GM19025 (cell line): ENCODE measurements at regions not wholly inside any gene's neighbourhood (a gene's known extent, or its start where the extent isn't known, plus 50 kb on each side); places are given as distances from the start of the nearest gene placed in this dataset.

Experiments
- ATAC-seq: cut with Tn5 transposase; IDR thresholded peaks from one replicate; pipeline ENCODE4 v1.9.1; 2021; ENCODE audit warnings: mild to moderate bottlenecking, low read depth, moderate library complexity; ENCODE audit not compliant: unreplicated experiment

DNA sequence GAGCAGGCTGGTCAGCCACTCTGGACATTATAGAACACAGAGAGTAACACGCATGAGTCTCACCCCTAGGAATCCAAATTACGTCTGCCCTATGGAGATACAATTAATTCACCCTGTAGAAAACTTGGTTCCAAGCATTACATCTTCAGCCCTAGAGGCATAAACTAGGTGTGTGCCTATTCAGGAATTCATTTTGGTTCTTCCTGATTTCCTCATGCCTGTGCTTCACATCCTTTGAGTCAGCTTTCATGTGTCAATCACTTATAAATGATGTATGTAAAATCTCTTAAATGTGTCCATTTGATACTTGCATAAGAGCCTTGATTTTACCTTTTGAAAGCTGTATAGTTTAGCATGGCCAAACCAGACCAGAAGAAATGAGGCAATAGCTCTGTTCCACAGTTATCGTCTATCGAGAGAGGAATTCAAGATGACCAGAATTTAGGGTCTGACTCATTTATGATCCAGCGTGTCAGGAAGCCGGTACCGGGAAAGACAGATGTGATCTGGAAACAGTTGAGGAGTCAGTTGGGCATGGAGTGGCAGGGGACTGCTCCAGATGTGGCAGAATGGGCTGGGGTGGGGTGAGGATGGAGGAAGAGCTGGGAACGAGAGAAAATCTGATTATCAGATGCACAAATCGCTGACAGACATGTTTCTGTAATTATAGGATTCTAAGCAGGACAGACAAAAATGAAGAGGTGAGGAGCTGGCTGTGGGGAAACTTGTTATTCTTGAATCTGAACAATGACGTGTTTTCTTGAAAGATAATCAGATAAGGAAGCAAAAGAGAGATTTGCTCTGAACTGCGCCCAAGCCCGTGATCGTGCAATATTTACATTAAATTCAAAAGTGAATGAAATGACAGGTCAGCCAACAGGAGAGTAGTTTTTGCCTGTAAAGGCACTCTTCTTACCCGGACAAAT lies 76.7 kb downstream of the C16orf95 start:
- ATAC-seq: no peak

DNA sequence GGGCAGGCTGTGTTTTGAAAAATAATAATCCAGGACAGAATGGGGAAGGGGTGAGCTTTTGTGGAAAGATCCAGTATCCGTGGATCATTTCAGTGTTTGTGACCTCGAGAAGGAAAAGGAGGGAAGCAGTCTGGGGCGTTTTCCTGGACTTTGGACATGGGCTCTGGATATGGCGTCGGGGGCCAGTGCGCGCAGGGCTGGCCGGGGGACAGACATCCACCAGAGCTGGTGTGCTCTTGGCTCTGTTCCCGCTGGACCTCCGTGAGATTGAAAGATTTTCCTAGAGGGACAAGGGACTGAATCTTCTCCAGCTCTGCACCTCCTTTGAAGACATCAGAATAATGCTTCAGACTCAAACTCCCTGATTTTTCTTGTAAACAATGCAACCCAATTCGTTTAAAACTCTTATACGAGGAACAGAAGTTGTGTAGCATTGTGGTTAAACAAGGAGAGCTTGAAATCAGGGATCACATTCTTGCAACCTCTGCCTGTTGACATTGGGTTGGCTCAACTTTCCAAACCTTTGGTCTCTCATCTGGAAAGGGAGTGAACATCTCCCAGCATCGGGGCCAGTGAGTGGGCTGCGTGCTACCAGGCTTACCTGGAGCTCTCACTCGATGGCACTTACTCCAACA lies 75.9 kb downstream of the C16orf95 start:
- ATAC-seq: no peak

DNA sequence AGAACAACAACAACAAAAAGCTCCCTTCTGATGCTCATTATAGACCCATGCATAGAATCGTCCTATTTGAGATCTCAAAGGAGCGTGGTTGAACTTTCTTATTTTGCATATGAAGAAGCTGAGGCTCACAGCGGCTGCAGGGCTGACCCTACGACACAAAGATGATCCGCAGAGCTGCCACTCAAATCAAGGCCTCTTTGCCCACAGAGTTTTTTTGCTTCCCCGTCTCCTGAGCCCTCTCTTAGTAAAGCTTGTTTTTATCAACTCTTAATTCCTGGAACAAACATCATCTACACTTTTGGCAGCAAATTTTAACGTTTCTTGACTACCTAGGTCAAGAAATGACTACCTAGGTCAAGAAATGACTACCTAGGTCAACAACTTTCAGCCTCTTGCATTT lies 73.7 kb downstream of the C16orf95 start:
- no peak for ATAC-seq

DNA sequence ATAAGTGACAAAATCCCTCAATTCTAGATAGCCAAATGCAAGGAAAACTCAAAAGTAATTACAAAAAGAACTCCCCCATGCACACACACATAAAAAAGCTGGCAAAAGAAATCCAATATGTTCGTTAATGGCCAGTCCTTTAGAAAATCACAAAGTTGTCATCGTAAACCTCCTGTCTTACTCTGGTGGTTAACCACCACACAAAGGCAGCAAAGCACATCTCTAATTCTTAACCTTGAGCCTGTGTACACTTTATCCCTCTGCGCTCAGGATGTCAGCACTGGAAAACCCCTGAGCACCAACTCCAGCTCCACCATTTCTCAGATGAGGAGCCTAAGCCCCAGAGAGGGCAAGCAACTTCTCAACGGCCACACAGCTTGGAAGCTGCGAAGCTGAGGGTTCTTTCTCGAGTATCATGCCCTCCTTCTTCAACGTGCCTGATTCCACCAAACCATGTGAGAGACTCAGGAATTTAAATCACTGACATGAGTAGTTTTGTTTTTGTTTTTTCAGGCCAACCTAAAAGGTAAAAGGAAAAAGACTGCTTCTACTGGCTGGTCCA lies 72.5 kb downstream of the C16orf95 start:
- no peak for ATAC-seq

DNA sequence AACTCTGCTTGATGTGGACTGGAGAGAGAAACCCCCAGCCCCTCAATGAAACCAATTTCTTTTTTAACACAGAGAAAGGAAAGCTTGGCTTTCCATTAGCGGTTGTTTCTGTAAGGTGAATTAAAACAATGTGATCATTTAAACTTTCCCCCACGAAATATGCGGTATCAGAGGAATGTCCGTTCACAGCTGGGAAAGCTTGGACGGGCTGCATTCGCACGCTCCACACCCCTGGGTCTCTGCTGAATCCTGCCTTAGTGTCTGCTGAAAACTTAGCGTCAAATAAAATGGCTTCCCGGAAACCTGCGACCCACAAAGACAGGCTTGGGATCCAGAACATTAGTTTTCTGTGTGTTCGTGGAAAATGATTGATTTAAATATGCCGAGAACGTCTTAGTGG lies 71.7 kb downstream of the C16orf95 start:
- no peak for ATAC-seq

DNA sequence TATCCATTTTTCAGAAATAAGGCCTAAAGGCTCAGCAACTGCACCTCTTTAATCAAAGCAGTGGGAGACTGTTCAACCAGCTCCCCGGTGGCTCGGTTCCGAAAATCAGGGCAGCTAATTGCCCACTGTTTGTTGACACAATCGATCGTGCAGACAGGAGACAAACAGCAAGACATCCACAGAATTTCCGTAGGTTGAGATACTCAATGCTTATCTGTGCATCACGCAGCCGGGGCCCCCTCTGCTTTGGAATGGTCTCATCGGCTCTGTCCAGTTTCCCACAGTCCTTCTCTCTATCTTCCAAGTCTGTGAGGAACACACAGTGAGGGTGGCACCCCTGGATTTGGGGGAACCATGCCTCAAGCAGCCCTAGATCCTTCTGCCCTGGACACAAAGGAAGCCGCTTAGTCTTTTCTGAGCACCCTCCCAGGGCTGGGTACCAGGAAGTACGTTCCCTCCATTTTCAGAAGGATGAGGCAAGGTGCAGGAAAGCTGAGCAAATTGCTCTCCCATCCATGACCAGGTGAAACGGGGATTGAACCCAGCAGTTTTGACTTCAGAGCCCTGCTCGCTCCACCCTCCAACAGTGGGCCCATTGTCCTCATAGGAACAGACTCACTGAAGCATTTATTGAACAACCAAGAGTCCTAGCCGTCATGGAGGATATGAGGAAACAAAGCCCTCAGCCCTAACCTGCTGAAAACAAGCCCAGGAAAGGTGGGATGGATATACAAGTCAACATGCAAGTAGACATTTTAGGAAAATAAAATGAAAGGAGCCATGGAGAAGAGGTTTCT lies 70.7 kb downstream of the C16orf95 start:
- no peak for ATAC-seq

DNA sequence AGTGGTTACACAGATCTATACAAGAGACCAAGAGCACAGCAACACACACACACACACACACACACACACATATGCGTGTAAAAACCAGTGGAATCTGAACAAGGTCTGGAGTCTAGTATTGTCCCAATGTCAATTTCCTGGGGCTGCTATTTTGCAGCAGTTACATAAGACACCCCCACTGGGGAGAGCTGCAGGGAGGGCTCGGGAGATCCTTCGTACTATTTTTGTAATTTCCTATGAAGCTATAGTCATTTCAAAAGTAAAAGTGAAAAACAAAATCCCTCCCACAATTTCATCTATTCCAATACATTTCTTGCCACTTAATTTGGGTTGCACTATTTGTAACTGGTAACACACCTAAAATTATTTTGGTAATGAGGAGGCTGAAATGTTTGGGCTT lies 68.5 kb downstream of the C16orf95 start:
- ATAC-seq: no peak

- no peak for ATAC-seq
Observed at GRCh38 chr16:87249425-87249824, 67.8 kb downstream of the C16orf95 start.

DNA sequence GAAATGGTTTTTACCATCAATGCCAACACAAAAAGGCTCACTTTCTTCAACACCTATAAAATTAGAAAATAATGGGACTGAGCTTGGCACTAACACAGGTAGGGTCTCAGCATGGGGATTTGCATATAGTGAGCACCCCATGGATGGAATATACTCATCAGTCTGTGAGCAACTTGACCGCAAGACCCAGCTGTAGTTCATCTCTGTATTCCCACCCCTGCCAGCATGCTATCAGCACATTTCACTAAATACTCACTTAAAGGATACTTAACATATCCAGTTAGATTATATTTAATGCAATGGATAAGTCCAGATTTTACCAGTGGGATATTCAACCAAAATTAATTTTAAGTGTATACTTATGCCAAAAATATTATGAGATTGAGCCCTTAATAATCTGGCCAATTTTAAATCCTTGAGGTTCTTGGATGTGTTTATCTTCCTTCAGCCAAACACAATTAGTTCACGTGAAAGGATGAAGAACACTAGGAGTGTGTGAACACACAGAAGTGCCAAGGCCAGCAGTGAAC lies 66.7 kb downstream of the C16orf95 start:
- ATAC-seq: no peak

DNA sequence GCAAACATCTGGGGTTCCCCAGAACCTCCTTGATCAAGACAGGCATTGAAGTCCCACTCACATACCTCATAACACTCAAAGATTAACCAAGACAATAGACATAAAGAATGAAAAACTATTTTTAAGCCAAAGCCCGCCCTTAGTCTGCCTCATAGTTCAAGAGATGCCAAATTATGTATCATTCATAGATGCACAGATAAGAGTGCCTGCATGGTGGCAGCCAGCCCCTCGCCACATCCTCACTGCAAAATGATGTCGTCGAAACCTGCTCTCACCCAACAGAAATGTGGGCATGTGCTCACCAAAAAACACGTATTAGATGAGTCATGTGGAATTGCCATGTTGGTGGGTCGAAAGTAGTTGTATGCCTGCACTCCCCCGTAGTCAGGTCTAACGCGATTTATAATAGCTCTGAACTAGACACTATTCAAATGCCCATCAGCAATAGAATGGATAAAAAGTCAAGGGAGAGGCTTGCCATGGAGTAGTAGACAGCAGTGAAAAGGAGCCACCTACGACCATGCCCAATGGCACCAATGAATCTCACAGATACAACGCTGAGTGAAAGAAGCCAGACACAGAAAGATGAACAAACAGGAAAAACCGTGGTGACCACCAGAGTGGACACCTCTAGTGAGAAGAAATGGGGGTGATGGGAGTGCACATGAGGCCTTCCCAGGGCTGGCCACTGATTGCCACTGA lies 64.8 kb downstream of the C16orf95 start:
- ATAC-seq: no peak
